Astrocyte (in vitro differentiated cells and primary cell): ENCODE measurements at regions not wholly inside any gene's neighbourhood (a gene's known extent, or its start where the extent isn't known, plus 50 kb on each side); places are given as distances from the start of the nearest gene placed in this dataset.

Experiments
- EZH2 ChIP-seq: IDR thresholded peaks from 2 replicates; pipeline ENCODE4 v1.6.1; 2012; ENCODE audit warnings: mild to moderate bottlenecking, low read length, inconsistent platforms; ENCODE audit not compliant: insufficient read depth
- TF ChIP-seq, protein P1 (sequence below): IDR thresholded peaks from 2 replicates; pipeline ENCODE4 v1.5.1; 2011; ENCODE audit warnings: low read depth, mild to moderate bottlenecking, inconsistent platforms, low read length, moderate library complexity; ENCODE audit not compliant: insufficient read depth

DNA sequence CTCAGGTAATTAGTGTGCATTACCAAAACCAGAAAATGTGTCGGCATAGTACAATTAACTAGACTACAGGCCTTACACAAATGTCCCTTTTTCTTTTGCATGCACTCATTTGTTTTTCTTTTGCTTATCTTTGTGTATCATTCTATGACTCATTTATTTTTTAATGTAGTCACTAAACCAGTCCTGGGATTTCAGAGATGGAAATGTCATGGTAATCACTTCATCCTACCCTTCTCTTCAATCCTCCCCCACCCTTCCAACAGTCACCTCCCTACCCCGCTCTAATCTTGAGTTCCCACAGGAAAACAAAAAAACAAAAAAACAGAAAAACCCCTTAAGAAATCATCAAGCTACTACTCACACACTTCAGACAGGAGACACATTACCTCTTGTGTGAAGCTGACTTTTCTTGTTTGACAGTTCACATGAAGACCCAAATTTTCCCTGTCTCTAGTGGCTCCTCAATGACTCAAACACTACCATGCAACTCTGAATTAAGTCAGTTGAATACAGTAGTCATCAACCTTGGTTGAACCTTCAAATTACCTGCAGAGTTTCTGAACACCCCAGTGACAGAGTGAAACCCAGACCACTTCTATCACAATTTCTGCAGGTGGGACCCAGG lies 242.4 kb upstream of the SALL1 start:
- TF ChIP-seq, protein P1, sequence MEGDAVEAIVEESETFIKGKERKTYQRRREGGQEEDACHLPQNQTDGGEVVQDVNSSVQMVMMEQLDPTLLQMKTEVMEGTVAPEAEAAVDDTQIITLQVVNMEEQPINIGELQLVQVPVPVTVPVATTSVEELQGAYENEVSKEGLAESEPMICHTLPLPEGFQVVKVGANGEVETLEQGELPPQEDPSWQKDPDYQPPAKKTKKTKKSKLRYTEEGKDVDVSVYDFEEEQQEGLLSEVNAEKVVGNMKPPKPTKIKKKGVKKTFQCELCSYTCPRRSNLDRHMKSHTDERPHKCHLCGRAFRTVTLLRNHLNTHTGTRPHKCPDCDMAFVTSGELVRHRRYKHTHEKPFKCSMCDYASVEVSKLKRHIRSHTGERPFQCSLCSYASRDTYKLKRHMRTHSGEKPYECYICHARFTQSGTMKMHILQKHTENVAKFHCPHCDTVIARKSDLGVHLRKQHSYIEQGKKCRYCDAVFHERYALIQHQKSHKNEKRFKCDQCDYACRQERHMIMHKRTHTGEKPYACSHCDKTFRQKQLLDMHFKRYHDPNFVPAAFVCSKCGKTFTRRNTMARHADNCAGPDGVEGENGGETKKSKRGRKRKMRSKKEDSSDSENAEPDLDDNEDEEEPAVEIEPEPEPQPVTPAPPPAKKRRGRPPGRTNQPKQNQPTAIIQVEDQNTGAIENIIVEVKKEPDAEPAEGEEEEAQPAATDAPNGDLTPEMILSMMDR, result no peak
- TF ChIP-seq EZH2, result no peak
